K562 (cell line): ENCODE measurements at regions not wholly inside any gene's neighbourhood (a gene's known extent, or its start where the extent isn't known, plus 50 kb on each side); places are given as distances from the start of the nearest gene placed in this dataset.

ENCODE experiments used
- ATF2 ChIP-seq: sonication (generic); formaldehyde crosslinking; IDR thresholded peaks from 2 replicates; pipeline ENCODE4 v1.8.1; 2022; ENCODE audit warnings: missing genetic modification reagents
- CTCF ChIP-seq, 3 experiments: IDR thresholded peaks in 2 of 3; conservative IDR thresholded peaks in 1 of 3; 2 replicates each; pipeline ENCODE4 v1.5.1; 2011 to 2012; ENCODE audit warnings: low read length in 3 of 3, mild to moderate bottlenecking in 3 of 3, control low read depth in 2 of 3, improper control_type of control experiment in 1 of 3, inconsistent platforms in 1 of 3, low read depth in 1 of 3, mixed read lengths in 1 of 3, moderate library complexity in 1 of 3; ENCODE audit not compliant: insufficient read depth in 2 of 3
- MCM7 ChIP-seq, 2 experiments: fragments of 450-650 bp; IDR thresholded peaks; 2 replicates each; pipeline ENCODE4 v1.6.1; 2016 to 2018
- POLR2A ChIP-seq: fragments of 450-650 bp; conservative IDR thresholded peaks from 2 replicates; pipeline ENCODE4 v1.6.1; 2016
- SMC3 ChIP-seq: conservative IDR thresholded peaks from 2 replicates; pipeline ENCODE4 v1.6.1; 2011; ENCODE audit warnings: low read depth, low read length, improper control_type of control experiment; ENCODE audit not compliant: insufficient read depth
- SOX6 ChIP-seq: fragments of 450-650 bp; IDR thresholded peaks from 2 replicates; pipeline ENCODE4 v1.6.1; 2014; ENCODE audit warnings: mild to moderate bottlenecking
- ZBTB7A ChIP-seq: IDR thresholded peaks from 2 replicates; pipeline ENCODE4 v1.6.1; 2011; ENCODE audit warnings: low read depth, mild to moderate bottlenecking, low read length, moderate library complexity, borderline replicate concordance; ENCODE audit not compliant: control insufficient read depth
- ZNF512 ChIP-seq: IDR thresholded peaks from 2 replicates; pipeline ENCODE4 v1.6.1; 2016; ENCODE audit warnings: missing genetic modification characterization, missing compliant biosample characterization

GRCh38 chr4:42768125-42768748 lies 111.3 kb upstream of the ATP8A1 start:
- TF ChIP-seq ZNF512 (tag) (no peak), ATF2 (CRISPR knock-in tag) (no peak), ZBTB7A (no peak), CTCF (IDR thresholded peaks at IDR 0.05 in 2 of 3, conservative IDR thresholded peaks at IDR 0.05 in 1 of 3; ENCODE audit: insufficient read depth in 2 of 3, low read depth in 1 of 3, low read length in 3 of 3) (no peak), MCM7 (IDR thresholded peaks at IDR 0.05) (no peak), POLR2A (no peak), SOX6 (no peak), SMC3 (no peak)
